ENCODE measurements at regions not wholly inside any gene's neighbourhood (a gene's known extent, or its start where the extent isn't known, plus 50 kb on each side); places are given as distances from the start of the nearest gene placed in this dataset.
A peak's percentile ranks its signal among the peaks of the same experiment; 100 is the strongest.

GRCh38 chr12:46131732-46132469, 136.9 kb downstream of the SLC38A1 start:
- DNase-seq (ENCODE audit: low spot score) = peak; percentile 24

- DNase-seq (ENCODE audit: low spot score) = no peak
Observed at GRCh38 chr12:46127656-46128055, 137.3 kb upstream of the SCAF11 start.

- no peak for DNase-seq (ENCODE audit: low spot score)
Observed at GRCh38 chr12:46126050-46126727, 135.8 kb upstream of the SCAF11 start.

GRCh38 chr12:46124848-46125619, 134.7 kb upstream of the SCAF11 start:
- peak; percentile 90 for DNase-seq (ENCODE audit: low spot score)

- no peak for DNase-seq (ENCODE audit: low spot score)
Observed at GRCh38 chr12:46124132-46124847, 133.9 kb upstream of the SCAF11 start.

GRCh38 chr12:46112364-46112763, 122.0 kb upstream of the SCAF11 start:
- DNase-seq (ENCODE audit: low spot score) = no peak

- DNase-seq (ENCODE audit: low spot score) = no peak
Observed at GRCh38 chr12:46111715-46112114, 121.3 kb upstream of the SCAF11 start.

GRCh38 chr12:46110928-46111699, 120.7 kb upstream of the SCAF11 start:
- peak; percentile 70 for DNase-seq (ENCODE audit: low spot score)

GRCh38 chr12:46110223-46110611, 119.8 kb upstream of the SCAF11 start:
- peak; percentile 67 for DNase-seq (ENCODE audit: low spot score)

- DNase-seq (ENCODE audit: low spot score) = peak; percentile 9
Observed at GRCh38 chr12:46109343-46110222, 119.2 kb upstream of the SCAF11 start.

GRCh38 chr12:46108721-46109120, 118.3 kb upstream of the SCAF11 start:
- DNase-seq (ENCODE audit: low spot score) = peak; percentile 87

- DNase-seq (ENCODE audit: low spot score) = no peak
Observed at GRCh38 chr12:46107591-46107990, 117.2 kb upstream of the SCAF11 start.

GRCh38 chr12:46105735-46106134, 115.4 kb upstream of the SCAF11 start:
- no peak for DNase-seq (ENCODE audit: low spot score)

GRCh38 chr12:46103559-46104383, 113.4 kb upstream of the SCAF11 start:
- no peak for DNase-seq (ENCODE audit: low spot score)

- no peak for DNase-seq (ENCODE audit: low spot score)
Observed at GRCh38 chr12:46101485-46101869, 111.1 kb upstream of the SCAF11 start.

GRCh38 chr12:46100551-46101484, 110.4 kb upstream of the SCAF11 start:
- no peak for DNase-seq (ENCODE audit: low spot score)

GRCh38 chr12:46089414-46090162, 99.2 kb upstream of the SCAF11 start:
- no peak for DNase-seq (ENCODE audit: low spot score)

Data from NAMALWA (cell line).